ENCODE measurements at regions not wholly inside any gene's neighbourhood (a gene's known extent, or its start where the extent isn't known, plus 50 kb on each side); places are given as distances from the start of the nearest gene placed in this dataset.

DNA sequence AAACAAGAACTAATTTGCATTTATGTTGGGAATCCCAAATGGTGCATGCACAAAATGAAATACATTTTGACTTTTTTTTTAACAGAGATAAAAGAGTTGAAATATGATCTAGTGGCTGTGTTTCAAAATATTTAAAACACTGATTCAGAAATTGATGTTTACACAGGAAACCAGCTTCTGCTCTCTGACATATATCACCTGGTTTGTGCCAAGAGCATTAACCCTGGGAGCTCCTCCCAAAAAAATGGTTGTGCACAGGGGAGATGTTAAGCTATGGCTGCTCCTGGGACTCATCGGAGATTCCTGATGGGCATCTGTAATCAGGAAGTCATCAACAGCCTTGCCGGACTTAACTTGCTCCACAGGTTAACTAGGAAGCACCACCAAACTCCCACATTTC, 65.2 kb upstream of the MAL start:
- Mint-ChIP-seq H3K4me3 (ENCODE audit: unreplicated experiment) (no peak overlapping the region), H3K4me1 (ENCODE audit: low read depth, unreplicated experiment) (no peaks in the 10 kb centered on the region), H3K27me3 (ENCODE audit: unreplicated experiment) (peaks cover 3% of the 10 kb centered on the region), H3K9me3 (ENCODE audit: unreplicated experiment) (peaks cover 4% of the 10 kb centered on the region), H3K27ac (ENCODE audit: unreplicated experiment) (no peak overlapping the region), H3K36me3 (ENCODE audit: unreplicated experiment) (no peaks in the 10 kb centered on the region)
- no peak for DNase-seq
- TF ChIP-seq, protein P1, sequence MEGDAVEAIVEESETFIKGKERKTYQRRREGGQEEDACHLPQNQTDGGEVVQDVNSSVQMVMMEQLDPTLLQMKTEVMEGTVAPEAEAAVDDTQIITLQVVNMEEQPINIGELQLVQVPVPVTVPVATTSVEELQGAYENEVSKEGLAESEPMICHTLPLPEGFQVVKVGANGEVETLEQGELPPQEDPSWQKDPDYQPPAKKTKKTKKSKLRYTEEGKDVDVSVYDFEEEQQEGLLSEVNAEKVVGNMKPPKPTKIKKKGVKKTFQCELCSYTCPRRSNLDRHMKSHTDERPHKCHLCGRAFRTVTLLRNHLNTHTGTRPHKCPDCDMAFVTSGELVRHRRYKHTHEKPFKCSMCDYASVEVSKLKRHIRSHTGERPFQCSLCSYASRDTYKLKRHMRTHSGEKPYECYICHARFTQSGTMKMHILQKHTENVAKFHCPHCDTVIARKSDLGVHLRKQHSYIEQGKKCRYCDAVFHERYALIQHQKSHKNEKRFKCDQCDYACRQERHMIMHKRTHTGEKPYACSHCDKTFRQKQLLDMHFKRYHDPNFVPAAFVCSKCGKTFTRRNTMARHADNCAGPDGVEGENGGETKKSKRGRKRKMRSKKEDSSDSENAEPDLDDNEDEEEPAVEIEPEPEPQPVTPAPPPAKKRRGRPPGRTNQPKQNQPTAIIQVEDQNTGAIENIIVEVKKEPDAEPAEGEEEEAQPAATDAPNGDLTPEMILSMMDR (IDR thresholded peaks at IDR 0.05; ENCODE audit: partially characterized antibody, unreplicated experiment): no peak

DNA sequence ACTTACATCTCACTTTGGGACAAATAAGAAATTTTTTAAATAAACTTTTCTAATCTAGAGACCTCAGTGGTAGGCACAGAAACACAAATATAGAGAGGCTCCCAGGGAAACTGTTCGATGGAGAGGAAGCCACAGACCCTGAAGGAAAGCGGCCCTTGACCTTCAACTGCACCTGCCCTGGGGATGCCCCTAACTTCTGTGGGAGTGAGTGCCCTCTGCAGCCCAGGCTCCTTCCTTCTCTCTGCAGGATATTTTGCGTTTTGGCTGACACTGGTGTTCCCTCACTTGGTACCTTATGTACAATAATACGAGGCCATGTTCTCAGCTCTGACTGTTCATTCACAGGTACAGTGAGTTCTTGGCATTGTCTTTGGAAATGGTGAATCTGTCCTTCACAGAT, 64.8 kb upstream of the MAL start:
- TF ChIP-seq, protein P1 (IDR thresholded peaks at IDR 0.05; ENCODE audit: partially characterized antibody, unreplicated experiment): no peak
- Mint-ChIP-seq H3K4me3 (ENCODE audit: unreplicated experiment) (no peak overlapping the region), H3K27me3 (ENCODE audit: unreplicated experiment) (peaks cover 3% of the 10 kb centered on the region), H3K9me3 (ENCODE audit: unreplicated experiment) (peaks cover 4% of the 10 kb centered on the region), H3K27ac (ENCODE audit: unreplicated experiment) (no peak overlapping the region), H3K4me1 (ENCODE audit: low read depth, unreplicated experiment) (no peaks in the 10 kb centered on the region), H3K36me3 (ENCODE audit: unreplicated experiment) (no peaks in the 10 kb centered on the region)
- DNase-seq: no peak

DNA sequence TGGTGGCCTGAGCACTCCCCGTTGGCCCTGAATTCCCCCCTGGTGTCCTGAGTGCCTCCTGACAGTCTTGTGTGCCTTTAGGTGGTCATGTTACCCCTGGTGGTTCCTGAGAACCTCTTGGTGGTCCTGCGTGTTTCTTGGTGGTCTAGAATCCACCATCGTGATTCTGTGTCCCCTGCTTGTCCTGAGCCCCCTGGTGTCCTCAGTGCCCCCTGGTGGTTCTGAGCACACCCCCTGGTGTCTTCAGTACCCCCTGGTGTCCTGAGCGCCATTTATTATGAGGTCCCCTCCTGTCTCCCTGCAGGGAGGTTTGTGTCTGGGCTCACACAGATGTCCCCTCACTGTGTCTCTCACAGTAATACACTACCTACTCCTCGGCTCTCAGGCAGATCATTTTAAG, 61.3 kb upstream of the MAL start:
- Mint-ChIP-seq H3K4me1 (ENCODE audit: low read depth, unreplicated experiment) (no peaks in the 10 kb centered on the region), H3K36me3 (ENCODE audit: unreplicated experiment) (no peaks in the 10 kb centered on the region), H3K4me3 (ENCODE audit: unreplicated experiment) (no peak overlapping the region), H3K27me3 (ENCODE audit: unreplicated experiment) (no peaks in the 10 kb centered on the region), H3K27ac (ENCODE audit: unreplicated experiment) (no peak overlapping the region), H3K9me3 (ENCODE audit: unreplicated experiment) (peaks cover 4% of the 10 kb centered on the region)
- TF ChIP-seq, protein P1 (IDR thresholded peaks at IDR 0.05; ENCODE audit: partially characterized antibody, unreplicated experiment): no peak
- no peak for DNase-seq

DNA sequence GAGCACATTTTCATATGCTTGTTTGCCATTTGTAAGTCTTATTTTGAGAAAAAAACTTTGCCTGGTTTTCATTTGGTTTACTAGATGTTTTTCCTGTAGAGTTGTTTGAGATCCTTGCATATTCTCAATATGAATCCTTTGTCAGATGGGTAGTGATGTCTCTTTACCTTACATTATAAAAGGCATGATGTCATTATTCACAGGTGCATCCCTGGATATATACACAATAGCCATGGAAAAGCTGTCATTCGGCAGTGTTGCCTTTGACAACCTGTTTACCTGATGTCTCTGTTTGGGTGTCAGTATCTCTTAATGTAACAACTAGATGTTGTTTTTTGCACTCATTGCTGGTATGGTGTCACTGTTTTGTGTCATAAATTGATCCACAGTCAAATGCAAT, 58.8 kb upstream of the MAL start:
- H3K27me3 Mint-ChIP-seq (ENCODE audit: unreplicated experiment): no peaks in the 10 kb centered on the region

DNA sequence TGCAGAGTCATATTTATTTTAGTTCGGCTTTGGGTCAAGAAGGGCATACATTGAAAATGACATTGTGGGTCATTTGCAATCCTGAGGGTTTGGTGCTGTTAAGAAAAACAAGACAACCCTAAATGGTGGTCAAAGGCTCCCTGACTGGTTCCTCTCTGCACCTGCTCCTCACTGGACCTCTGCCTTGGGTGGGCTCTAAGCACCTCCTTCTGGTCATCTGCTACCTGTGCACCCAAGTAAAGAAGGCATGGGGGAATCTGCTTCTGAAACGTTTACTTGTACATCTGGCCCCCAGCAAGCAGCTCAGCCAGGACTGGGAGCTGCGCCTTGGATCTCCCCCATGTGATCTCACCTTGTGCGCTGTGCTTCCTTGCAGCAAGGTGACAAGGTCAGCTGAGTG, 55.2 kb upstream of the MAL start:
- TF ChIP-seq, protein P1 (IDR thresholded peaks at IDR 0.05; ENCODE audit: partially characterized antibody, unreplicated experiment): no peak
- Mint-ChIP-seq H3K4me3 (ENCODE audit: unreplicated experiment) (no peak overlapping the region), H3K9me3 (ENCODE audit: unreplicated experiment) (peaks cover 2% of the 10 kb centered on the region), H3K27ac (ENCODE audit: unreplicated experiment) (no peak overlapping the region), H3K4me1 (ENCODE audit: low read depth, unreplicated experiment) (no peaks in the 10 kb centered on the region), H3K27me3 (ENCODE audit: unreplicated experiment) (peaks cover 2% of the 10 kb centered on the region), H3K36me3 (ENCODE audit: unreplicated experiment) (no peaks in the 10 kb centered on the region)
- DNase-seq: no peak

More for the DNA sequence above, 58.8 kb upstream of the MAL start:
- no peak overlapping the region for H3K27ac Mint-ChIP-seq (ENCODE audit: unreplicated experiment)
- no peaks in the 10 kb centered on the region for H3K36me3 Mint-ChIP-seq (ENCODE audit: unreplicated experiment)
- no peak for DNase-seq
- TF ChIP-seq, protein P1 (IDR thresholded peaks at IDR 0.05; ENCODE audit: partially characterized antibody, unreplicated experiment): no peak
- no peak overlapping the region for H3K4me3 Mint-ChIP-seq (ENCODE audit: unreplicated experiment)
- peaks cover 4% of the 10 kb centered on the region for H3K9me3 Mint-ChIP-seq (ENCODE audit: unreplicated experiment)
- no peaks in the 10 kb centered on the region for H3K4me1 Mint-ChIP-seq (ENCODE audit: low read depth, unreplicated experiment)
